Epithelial cell of esophagus (primary cell): ENCODE measurements at regions not wholly inside any gene's neighbourhood (a gene's known extent, or its start where the extent isn't known, plus 50 kb on each side); places are given as distances from the start of the nearest gene placed in this dataset.

Experiments
- DNase-seq: peaks from one replicate; pipeline ENCODE4 v3.0.0; 2010; ENCODE audit warnings: low read depth
- H3K4me3 ChIP-seq: 2 replicates; pipeline ENCODE4 v1.5.1; 2011; ENCODE audit warnings: mild to moderate bottlenecking, low read length, control low read depth
- TF ChIP-seq, protein P1 (sequence below): IDR thresholded peaks from 2 replicates; pipeline ENCODE4 v1.5.1; 2011; ENCODE audit warnings: low read depth, mild to moderate bottlenecking, low read length, control low read depth, inconsistent platforms; ENCODE audit not compliant: insufficient read depth; ENCODE audit errors: missing control alignments

DNA sequence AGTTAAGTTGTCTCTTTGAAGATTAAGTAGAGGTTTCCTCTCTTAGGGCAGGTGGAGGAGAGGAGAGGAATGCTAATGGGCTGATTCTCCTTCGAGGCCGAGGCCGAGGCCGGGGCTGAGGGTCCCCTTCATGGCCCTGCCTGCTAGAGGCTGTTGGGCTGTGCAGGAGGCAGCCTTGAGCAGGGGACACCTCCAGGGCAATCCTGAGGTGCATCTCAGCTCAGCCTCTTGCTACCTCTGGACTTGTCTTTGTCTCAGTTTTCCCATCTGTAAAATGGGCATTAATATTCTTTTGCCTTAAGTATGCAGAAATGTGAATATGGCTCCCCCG is 97.7 kb upstream of the PRR20G start:
- no peak overlapping the region for H3K4me3 ChIP-seq
- TF ChIP-seq, protein P1, sequence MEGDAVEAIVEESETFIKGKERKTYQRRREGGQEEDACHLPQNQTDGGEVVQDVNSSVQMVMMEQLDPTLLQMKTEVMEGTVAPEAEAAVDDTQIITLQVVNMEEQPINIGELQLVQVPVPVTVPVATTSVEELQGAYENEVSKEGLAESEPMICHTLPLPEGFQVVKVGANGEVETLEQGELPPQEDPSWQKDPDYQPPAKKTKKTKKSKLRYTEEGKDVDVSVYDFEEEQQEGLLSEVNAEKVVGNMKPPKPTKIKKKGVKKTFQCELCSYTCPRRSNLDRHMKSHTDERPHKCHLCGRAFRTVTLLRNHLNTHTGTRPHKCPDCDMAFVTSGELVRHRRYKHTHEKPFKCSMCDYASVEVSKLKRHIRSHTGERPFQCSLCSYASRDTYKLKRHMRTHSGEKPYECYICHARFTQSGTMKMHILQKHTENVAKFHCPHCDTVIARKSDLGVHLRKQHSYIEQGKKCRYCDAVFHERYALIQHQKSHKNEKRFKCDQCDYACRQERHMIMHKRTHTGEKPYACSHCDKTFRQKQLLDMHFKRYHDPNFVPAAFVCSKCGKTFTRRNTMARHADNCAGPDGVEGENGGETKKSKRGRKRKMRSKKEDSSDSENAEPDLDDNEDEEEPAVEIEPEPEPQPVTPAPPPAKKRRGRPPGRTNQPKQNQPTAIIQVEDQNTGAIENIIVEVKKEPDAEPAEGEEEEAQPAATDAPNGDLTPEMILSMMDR, result no peak
- DNase-seq, result no peak

DNA sequence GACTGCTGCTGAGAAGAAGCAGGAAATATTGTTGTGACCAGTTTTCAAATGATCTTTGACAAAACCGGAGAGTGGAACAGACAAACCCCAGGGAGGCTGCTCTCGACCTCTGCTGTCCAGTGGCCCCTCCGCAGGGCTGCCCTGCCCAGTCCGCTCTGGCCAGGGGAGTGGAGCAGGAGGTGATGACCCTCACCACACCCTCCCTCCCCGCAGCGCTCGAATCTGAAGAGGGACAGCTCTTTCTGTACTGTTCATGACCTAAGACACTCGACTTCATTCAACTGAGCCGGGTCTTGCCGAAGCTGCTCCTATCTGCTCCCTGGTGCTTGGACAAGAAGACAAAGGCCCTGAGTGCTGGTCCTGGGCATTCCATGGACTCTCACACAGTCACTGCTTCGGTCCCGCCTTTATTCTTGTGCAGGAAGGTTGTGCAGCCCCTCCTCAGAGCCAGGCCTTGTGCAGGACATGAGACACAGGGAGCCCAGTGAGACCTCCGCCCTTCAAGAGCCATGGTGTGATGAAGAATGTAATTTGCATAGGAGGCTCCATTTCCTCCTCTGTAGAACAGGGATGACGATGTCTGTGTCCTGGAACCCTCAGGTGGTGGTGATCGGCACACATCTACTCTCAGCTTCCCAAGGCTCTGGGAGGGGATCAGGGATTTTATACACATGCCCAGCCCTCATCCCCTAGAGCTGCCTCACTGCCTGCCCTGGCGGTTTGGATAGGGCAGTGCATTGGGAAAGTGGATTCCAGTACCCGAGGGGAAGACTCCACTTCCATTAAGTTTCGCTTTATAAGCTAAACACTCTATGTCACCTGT is 97.1 kb upstream of the PRR20G start:
- no peak overlapping the region for H3K4me3 ChIP-seq
- DNase-seq, result no peak
- TF ChIP-seq, protein P1, result no peak

DNA sequence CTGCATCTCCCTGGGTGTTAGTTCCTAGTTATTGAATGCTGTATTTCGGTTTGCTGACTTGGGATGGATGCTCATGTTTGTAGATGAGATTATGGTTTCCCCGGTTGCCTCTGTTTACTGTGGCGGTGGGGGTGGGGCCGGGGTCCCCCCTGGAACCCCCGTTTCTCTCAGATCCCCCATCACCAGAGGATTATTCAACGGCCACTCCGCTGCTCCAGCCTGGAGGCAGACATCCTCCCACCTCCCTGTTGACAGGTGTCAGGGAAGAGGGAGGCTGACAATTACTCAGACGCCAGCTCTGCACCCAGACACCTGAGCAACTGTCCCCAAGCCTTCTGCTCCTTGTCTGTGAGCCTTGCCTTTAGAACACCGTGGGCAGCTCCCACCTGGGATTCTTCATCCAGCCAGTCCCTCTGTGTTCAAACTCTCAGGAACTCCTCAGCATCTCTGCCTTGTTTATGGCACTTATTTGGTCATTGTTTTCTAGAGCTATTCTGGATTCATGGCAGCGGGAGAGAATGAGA is 95.9 kb upstream of the PRR20G start:
- TF ChIP-seq, protein P1, result no peak
- no peak for DNase-seq
- H3K4me3 ChIP-seq, result no peak overlapping the region

DNA sequence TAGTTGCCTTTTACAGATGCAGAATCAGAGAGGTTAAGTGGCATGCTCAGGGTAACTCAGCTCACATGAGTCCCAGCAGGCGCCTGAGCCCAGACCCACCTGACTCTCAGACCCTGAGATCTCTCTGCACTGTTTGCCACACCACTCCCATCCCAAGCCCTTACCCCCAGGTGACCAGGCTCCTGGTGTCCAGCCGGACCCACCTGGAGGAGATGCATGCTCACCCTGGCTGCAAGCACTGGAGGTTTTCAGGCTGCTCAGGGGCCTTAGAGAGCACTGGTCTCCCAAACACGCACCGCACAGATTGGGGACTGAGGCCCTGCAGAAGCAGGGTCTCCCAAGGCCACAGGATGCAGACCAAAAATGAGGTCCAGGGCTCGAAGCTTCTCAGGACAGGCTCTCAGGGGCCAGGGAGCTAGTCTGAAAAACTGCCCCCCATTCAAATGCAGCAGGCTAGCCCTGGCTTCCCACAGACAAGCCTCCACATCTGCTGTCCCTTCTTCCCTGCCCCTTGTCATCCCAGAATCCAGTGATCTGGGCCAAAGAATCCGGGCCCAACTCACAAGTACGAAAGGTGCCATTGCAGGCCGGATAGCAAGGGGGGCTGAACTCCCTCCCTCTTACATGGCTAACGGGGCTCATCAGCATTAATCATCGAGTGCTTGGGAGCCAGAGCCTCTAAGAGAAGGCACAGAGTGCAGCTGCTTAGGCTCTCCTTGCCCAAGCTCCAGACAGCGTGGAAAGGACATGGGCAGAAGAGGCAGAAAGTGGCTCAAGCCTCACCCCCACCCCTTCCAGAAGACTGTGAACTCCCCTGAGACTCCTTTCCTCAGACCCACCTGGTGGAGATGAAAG is 90.2 kb upstream of the PRR20G start:
- no peak for DNase-seq
- TF ChIP-seq, protein P1, result no peak
- H3K4me3 ChIP-seq, result no peak overlapping the region

DNA sequence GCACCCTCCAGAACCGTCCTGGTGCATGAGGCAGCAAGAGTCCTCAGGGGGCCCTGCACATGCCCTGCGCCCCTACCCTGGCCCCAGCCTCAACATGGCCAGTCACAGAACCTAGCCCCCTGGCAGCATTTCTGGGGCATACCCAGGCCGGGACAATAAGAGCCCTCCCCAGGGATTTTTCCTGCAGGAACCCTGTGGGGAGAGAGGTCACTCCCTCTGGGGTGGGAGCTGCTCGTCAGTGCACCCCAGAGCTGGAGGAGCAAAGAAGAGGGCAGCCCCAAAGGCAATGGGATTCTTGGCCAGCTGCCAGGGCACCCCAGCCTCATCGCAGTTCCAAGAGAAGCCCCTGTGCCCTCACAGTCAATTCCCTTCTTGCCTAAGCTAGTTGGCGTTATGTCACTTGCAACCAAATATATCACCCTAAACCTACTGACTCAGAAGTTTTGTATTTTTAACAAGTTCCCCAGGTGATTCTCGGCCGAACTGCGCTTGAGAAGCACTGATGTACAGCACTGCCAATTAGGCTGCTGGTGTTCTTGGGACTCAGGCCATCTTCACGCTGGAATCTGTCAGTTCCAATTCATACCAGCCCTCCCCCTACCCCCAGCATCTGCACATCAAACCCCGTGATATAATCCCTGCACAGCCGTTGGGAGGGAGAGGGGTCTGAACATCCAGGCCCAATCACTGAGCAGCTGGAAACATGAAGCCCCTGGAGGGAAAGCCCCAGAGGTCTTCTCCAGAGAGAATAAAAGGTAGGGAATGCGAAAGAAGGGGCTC is 87.5 kb upstream of the PRR20G start:
- TF ChIP-seq, protein P1, result no peak
- DNase-seq, result no peak
- H3K4me3 ChIP-seq, result no peak overlapping the region

DNA sequence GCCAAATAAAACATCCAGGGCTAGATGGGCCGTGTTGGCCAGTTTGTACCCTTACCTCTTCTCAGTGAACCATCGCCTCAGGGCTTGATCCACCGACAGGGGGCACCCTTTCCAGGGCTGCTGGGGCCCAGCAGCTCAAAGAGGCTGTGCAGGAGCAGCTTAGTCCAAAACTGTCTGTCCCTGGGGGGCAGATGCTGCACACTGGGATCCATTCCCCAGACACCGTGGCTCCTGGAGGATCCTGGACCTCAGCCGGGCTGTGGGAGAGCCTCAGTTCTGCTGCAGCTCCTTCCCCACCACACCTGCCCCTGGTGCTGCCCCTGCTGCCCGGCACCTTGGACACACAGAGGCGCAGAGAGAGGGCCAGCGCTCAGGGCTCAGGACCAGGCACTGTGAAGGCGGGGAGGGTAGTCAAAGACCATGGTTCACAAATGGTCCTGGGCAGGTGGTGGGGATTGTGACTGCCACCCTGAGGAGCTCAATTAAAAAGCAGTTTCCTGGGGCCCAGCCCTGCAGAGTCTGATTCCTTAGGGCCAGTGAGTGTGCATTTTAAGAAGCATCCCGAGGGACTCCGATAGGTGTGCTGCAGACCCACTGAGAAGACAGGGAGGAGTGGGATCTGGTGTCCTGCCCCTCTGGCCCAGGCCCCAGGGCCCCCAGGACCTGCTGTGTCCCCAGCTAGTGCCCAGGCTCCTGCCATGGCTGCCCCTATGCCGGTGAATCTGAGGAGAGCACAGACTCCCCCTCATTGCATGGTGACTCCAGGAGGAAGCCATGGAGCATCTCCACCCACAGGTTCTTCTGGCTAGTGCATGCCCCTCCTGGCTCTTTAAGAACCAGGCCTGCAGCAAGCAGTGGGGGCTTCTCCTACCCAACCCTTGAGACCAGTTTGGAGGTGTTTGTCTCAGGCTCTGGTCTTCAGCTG is 86.5 kb upstream of the PRR20G start:
- H3K4me3 ChIP-seq, result no peak overlapping the region
- TF ChIP-seq, protein P1, result peak; percentile 29
- DNase-seq, result no peak
